Gastrocnemius medialis (tissue), 4 donors: ENCODE measurements at regions not wholly inside any gene's neighbourhood (a gene's known extent, or its start where the extent isn't known, plus 50 kb on each side); places are given as distances from the start of the nearest gene placed in this dataset.

Experiments used
- ATAC-seq, 2 donors: fragments of 150-250 bp; one replicate each; pipeline ENCODE4 v1.9.1; 2016
- DNase-seq, 2 donors: peaks; one replicate each; pipeline ENCODE4 v3.0.0-alpha.2; 2019
- H3K27ac ChIP-seq, 4 donors: fragments of 200-600 bp; sonication (generic); 1 replicate in 1 of 4; 2 replicates in 3 of 4; pipeline ENCODE4 v1.5.1; 2016 to 2018; ENCODE audit warnings: mild to moderate bottlenecking in 2 of 4, moderate library complexity in 1 of 4
- H3K27me3 ChIP-seq, 3 donors: fragments of 200-600 bp; sonication (generic) in 2 of 3; 1 replicate in 1 of 3; 2 replicates in 2 of 3; pipeline versions ENCODE4 v1.5.1 to v1.6.0; 2016 to 2019; ENCODE audit warnings: mild to moderate bottlenecking in 1 of 3, moderate library complexity in 1 of 3
- H3K36me3 ChIP-seq, 2 donors: fragments of 200-600 bp; sonication (generic) in 1 of 2; one replicate each; pipeline ENCODE4 v1.5.1; 2017 to 2018
- H3K4me1 ChIP-seq, 2 donors: fragments of 200-600 bp; sonication (generic) in 1 of 2; one replicate each; pipeline ENCODE4 v1.5.1; 2016 to 2017; ENCODE audit warnings: mild to moderate bottlenecking in 2 of 2
- H3K4me3 ChIP-seq, 4 donors: fragments of 200-600 bp; sonication (generic) in 3 of 4; 1 replicate in 1 of 4; 2 replicates in 3 of 4; pipeline ENCODE4 v1.5.1; 2016 to 2019; ENCODE audit warnings: mild to moderate bottlenecking in 2 of 4
- H3K9me3 ChIP-seq, 3 donors: fragments of 200-600 bp; sonication (generic) in 2 of 3; 1 replicate in 1 of 3; 2 replicates in 2 of 3; pipeline ENCODE4 v1.5.1; 2016 to 2019
- POLR2A ChIP-seq, 2 donors: fragments of 450-650 bp; IDR thresholded peaks; one replicate each; pipeline ENCODE4 v1.6.1; 2017; ENCODE audit warnings: antibody characterized with exemption in 2 of 2, mild to moderate bottlenecking in 2 of 2, moderate library complexity in 2 of 2
- in situ Hi-C, 4 donors: fragments of 200-750 bp; cut with MboI; loops; one replicate each; pipeline versions ENCODE4 v1.15.0 to v1.8.0; 2017; ENCODE audit warnings: low sequenced_read_pairs in 4 of 4
- intact Hi-C: fragments of 100-400 bp; cut with DNase I; formaldehyde crosslinking; loops from one replicate; pipeline ENCODE4 v1.15.1; 2023; ENCODE audit warnings: low total_unique reads
- TF ChIP-seq, protein P1 (sequence below), 5 experiments: fragments of 450-650 bp in 3 of 5; fragments of 200-600 bp in 2 of 5; sonication (generic) in 2 of 5; IDR thresholded peaks in 4 of 5; conservative IDR thresholded peaks in 1 of 5; 1 replicate in 4 of 5; 2 replicates in 1 of 5; pipeline ENCODE4 v1.5.1; 2016 to 2019; ENCODE audit warnings: antibody characterized with exemption in 5 of 5, mild to moderate bottlenecking in 3 of 5, moderate library complexity in 3 of 5

DNA sequence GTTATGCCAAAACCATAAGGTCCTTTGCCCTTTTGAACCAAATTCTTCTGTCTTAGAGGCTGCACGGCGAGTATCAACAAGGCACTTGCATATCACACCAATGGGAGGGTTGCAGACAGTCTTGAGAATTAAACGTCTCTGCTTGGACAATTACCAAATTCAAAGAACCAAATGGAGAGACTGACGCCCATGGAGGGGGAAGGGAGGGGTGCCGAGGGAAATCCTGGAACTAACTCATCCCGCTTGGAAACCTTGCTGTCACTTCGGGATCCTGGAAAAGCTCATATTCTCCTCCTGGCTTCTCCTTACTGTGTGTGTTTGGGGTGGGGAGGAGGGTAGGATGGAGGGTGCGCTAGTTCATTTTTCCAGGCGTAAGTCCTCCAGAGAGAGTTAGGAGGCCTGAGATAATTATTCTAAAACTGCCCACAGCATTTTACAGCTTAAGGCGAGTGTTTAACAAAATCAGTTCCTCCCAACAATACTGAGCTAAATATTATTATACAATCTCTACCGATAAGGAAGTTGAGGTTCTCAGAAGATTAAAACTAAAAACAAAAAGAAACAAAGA lies 425.1 kb downstream of the TSHZ3 start:
- Histone ChIP-seq H3K27ac (no peak overlapping the region), H3K36me3 (no peaks in the 10 kb centered on the region), H3K27me3 (no peaks in the 10 kb centered on the region), H3K4me1 (no peaks in the 10 kb centered on the region), H3K4me3 (no peak overlapping the region), H3K9me3 (no peaks in the 10 kb centered on the region)
- in situ Hi-C loops: no loop called here
- intact Hi-C loops: no loop called here
- no peak for TF ChIP-seq POLR2A (IDR thresholded peaks at IDR 0.05)
- TF ChIP-seq, protein P1, sequence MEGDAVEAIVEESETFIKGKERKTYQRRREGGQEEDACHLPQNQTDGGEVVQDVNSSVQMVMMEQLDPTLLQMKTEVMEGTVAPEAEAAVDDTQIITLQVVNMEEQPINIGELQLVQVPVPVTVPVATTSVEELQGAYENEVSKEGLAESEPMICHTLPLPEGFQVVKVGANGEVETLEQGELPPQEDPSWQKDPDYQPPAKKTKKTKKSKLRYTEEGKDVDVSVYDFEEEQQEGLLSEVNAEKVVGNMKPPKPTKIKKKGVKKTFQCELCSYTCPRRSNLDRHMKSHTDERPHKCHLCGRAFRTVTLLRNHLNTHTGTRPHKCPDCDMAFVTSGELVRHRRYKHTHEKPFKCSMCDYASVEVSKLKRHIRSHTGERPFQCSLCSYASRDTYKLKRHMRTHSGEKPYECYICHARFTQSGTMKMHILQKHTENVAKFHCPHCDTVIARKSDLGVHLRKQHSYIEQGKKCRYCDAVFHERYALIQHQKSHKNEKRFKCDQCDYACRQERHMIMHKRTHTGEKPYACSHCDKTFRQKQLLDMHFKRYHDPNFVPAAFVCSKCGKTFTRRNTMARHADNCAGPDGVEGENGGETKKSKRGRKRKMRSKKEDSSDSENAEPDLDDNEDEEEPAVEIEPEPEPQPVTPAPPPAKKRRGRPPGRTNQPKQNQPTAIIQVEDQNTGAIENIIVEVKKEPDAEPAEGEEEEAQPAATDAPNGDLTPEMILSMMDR (IDR thresholded peaks at IDR 0.05 in 4 of 5, conservative IDR thresholded peaks at IDR 0.05 in 1 of 5): no peak
- ATAC-seq (no peak), DNase-seq (no peak)

DNA sequence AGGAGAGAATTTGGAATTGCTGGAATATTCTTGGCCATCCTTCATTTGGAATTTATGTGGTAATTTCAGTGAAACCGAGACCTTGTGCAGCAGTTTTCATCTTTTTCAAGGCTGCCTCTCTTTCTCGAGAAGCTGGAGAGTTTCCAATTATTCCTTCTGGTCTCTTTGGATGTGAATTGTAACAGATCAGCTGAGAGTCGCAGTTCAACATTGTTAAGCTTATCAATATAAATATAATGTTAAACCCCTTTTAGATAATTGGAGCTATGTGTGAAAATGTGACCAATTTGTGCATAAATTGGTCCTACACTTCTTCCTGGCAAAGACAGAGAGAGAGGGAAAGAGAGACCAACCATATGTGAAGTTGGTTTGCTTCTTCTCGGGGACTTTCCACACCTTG lies 425.6 kb downstream of the TSHZ3 start:
- no peaks in the 10 kb centered on the region for H3K4me1 ChIP-seq
- H3K9me3 ChIP-seq: no peaks in the 10 kb centered on the region
- H3K36me3 ChIP-seq: no peaks in the 10 kb centered on the region
- DNase-seq (no peak), ATAC-seq (no peak)
- in situ Hi-C loops (no loop called here), intact Hi-C loops (no loop called here)
- no peaks in the 10 kb centered on the region for H3K27me3 ChIP-seq
- H3K27ac ChIP-seq: no peak overlapping the region
- TF ChIP-seq POLR2A (IDR thresholded peaks at IDR 0.05): no peak
- TF ChIP-seq, protein P1 (IDR thresholded peaks at IDR 0.05 in 4 of 5, conservative IDR thresholded peaks at IDR 0.05 in 1 of 5): no peak
- no peak overlapping the region for H3K4me3 ChIP-seq

DNA sequence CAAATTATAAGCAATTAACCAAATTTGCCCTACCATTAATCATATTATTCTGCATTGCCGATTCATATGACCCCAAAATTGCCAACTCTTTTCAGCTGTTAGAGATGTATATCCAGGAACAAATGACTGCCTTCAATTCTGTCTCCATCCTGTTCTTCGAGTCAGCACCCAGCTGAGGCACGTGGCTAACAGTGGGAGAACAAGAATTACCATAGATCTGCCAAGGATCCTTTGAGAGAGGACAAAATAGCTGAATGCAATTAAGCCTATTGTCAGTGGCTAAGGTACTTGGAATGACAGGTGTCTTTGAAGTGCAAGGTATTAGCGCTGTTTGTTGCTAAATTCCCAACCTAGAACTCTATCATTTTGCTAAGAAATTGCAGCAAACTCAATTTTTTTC lies 426.1 kb downstream of the TSHZ3 start:
- Histone ChIP-seq H3K4me3 (no peak overlapping the region), H3K27ac (no peak overlapping the region), H3K4me1 (no peaks in the 10 kb centered on the region), H3K36me3 (no peaks in the 10 kb centered on the region), H3K27me3 (no peaks in the 10 kb centered on the region), H3K9me3 (no peaks in the 10 kb centered on the region)
- no peak for DNase-seq
- in situ Hi-C loops (no loop called here), intact Hi-C loops (no loop called here)
- ATAC-seq: no peak
- TF ChIP-seq, protein P1 (IDR thresholded peaks at IDR 0.05 in 4 of 5, conservative IDR thresholded peaks at IDR 0.05 in 1 of 5): no peak
- no peak for TF ChIP-seq POLR2A (IDR thresholded peaks at IDR 0.05)

DNA sequence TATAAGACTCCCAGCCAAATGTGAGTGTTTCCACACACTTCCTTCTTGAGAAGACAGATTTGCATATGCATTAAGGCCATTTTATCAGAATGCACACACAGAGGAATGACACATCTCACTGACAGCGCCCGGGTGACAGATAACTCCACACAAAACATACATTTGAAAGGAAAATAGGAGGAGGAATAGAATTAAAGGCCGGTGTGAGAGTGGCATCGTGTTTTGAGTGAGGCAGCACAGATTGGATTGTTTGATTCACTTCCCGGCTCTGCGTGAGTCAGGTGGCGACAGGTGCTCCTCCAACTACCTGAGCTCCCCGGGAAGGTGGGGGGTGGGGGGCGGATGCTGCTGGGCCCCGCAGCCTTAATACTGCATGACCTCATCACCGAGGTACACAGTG lies 429.0 kb downstream of the TSHZ3 start:
- DNase-seq (no peak), ATAC-seq (no peak)

More for the DNA sequence above, 429.0 kb downstream of the TSHZ3 start:
- Histone ChIP-seq H3K4me1 (no peaks in the 10 kb centered on the region), H3K36me3 (no peaks in the 10 kb centered on the region), H3K27ac (no peak overlapping the region), H3K27me3 (no peaks in the 10 kb centered on the region), H3K9me3 (no peaks in the 10 kb centered on the region), H3K4me3 (no peak overlapping the region)
- no peak for TF ChIP-seq POLR2A (IDR thresholded peaks at IDR 0.05)
- TF ChIP-seq, protein P1 (IDR thresholded peaks at IDR 0.05 in 4 of 5, conservative IDR thresholded peaks at IDR 0.05 in 1 of 5): no peak
- in situ Hi-C loops (no loop called here), intact Hi-C loops (no loop called here)
